Heart left ventricle (tissue), 13 donors: ENCODE measurements at regions not wholly inside any gene's neighbourhood (a gene's known extent, or its start where the extent isn't known, plus 50 kb on each side); places are given as distances from the start of the nearest gene placed in this dataset.

ENCODE experiments used
- CTCF ChIP-seq, 12 donors: fragments of 200-600 bp; sonication (generic) in 4 of 12; IDR thresholded peaks; one replicate each; pipeline versions ENCODE4 v1.5.0 to v1.8.0; 2018 to 2022; ENCODE audit warnings: antibody characterized with exemption in 12 of 12, mild to moderate bottlenecking in 5 of 12
- POLR2A ChIP-seq, 2 donors: fragments of 450-650 bp; IDR thresholded peaks; one replicate each; pipeline ENCODE4 v1.6.1; 2017; ENCODE audit warnings: antibody characterized with exemption in 2 of 2, mild to moderate bottlenecking in 2 of 2, moderate library complexity in 2 of 2
- donor health status: ischemic (EF 13 %, LVEDD 7.1; RV severe dilation, severe dysfunction).
- donor health status: DM: no; HTN: yes; CAD: no.
- donor health status: DM: no; HTN: no; CAD: no.
- donor health status: ischemic (EF 25% LVEDD 6.9; RV normal size, moderate dysfunction).
- donor health status: ischemic (EF 25% LVEDD 5.7; RV mildly dilated, moderate dysfunction).
- donor health status: ischemic (EF 35%, LVEDD 5.7; RV mildly dilated, moderate dysfunction).
- donor health status: nonischemic (EF 11% LVEDD 7.7; RV severe dilation, severe dysfunction).
- donor health status: DM: yes; HTN: yes; CAD: no.
- donor health status: PGD.
- donor health status: ischemic (EF 29% LVEDD 5.4; RV normal size, mild dysfunction).
- donor health status: nonischemic (EF 23%, LVEDD 6.1; RV moderate dilation, normal function).

GRCh38 chr18:54769526-54770464 is 58.5 kb upstream of the RAB27B start:
- TF ChIP-seq CTCF (IDR thresholded peaks at IDR 0.05), result no peak
- TF ChIP-seq POLR2A (IDR thresholded peaks at IDR 0.05), result no peak
